ENCODE measurements at regions not wholly inside any gene's neighbourhood (a gene's known extent, or its start where the extent isn't known, plus 50 kb on each side); places are given as distances from the start of the nearest gene placed in this dataset.

DNA sequence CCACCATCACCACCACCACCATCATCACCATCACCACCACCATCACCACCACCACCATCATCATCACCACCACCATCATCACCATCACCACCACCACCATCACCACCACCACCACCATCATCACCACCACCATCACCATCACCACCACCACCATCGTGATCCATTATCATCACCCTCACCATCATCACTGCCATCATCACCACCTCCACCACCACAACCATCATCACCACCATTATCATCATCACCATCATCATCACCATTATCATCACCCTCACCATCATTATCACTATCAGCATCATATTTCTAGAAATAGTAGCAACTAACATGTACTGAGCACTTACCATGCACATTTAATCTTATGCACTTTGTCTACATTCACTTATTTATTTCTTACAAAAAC is 94.9 kb downstream of the C16orf95 start:
- DNase-seq: no peak

DNA sequence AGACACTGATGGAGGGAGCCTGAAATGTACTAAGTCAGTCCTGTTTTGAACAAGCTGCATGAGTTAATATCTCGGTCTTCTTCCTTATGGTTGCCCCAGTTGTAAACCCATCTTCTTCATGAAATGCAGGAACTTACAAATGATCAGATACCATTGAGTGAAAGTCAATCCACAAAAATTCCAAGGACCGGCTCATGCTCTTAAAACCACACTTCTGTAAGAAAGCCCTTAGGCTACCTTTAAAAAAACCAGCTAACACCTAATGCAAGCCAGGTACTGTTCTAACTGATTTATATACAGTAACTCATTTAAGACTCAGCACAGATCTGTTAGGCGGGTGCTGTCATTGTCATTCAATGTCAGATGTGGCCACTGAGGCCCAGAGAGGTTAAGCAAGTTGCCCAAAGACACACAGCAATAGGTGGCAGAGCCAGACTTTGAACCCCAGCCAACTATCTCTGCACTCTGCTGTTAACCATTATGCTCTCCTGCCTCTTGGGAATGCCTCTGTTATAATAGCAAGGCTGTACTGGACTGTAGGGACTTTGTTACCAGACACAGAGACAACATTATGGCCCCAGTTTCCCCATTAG is 93.4 kb downstream of the C16orf95 start:
- no peak for DNase-seq

DNA sequence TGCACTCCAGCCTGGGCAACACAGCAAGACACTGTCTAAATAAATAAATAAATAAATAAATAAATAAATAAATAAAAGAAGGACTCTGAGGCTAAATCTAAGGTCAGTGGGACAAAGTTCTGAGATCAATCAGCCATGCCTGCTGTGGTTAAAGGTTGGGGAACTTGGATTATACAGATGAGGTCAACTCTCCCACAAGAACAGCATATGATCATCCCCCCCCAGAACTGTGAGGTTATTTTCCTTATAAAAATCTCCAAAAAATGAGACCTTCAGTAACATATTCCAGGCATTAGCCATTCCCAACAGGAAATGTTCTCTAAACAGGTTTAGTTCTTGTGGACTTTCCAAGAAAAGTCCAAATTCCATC is 90.3 kb downstream of the C16orf95 start:
- no peak for DNase-seq

DNA sequence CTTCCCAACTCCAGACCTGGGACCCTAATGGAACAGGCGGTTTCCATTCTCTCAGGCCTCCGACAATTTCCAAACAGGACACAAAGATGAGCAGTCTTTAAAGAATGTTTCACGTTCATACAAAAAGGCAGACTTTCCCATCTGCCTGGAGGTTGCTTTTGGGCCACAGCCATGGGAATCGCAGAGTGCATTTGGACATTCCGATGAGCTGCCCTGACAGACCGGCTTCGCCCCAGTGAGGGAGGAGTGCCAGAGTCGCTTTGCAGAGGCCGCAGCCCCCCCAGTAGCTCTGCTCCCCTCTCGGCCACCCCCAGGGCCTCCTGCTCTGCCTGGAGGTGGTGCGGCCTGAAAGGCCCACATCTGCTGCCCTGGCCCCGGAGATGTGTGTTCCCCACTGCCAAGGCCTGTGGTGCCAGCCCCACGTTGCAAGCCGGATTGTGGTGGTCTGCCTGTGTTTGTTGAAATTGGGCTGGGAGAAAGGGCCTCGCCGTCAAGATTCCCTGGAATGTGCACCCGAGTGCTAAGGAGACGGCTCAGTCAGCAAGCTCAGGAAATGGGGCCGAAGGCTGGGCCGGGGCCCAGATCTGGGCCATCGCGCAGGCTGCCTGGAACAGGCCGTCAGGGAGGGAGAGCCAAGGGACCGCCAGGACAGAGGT is 89.8 kb downstream of the C16orf95 start:
- DNase-seq: no peak

DNA sequence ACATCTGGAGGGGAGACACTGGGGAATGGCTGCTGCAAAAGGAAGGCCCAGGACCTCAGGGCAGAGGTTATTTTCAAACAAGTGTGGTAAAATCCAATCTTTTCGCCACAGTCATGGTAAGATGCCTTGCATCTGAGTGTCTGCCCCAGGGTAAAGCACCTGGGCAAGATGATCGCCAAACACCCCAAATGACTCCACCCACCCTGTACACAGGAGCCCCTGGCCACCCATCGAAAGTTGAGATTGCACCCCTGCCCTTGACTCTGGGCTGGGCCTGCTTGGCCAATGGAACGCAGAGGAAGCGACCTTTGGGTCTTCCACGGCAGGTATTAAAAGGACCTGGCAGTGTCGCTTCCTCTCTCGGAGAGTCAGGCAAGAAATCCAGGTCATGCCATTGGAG is 88.8 kb downstream of the C16orf95 start:
- DNase-seq: no peak

DNA sequence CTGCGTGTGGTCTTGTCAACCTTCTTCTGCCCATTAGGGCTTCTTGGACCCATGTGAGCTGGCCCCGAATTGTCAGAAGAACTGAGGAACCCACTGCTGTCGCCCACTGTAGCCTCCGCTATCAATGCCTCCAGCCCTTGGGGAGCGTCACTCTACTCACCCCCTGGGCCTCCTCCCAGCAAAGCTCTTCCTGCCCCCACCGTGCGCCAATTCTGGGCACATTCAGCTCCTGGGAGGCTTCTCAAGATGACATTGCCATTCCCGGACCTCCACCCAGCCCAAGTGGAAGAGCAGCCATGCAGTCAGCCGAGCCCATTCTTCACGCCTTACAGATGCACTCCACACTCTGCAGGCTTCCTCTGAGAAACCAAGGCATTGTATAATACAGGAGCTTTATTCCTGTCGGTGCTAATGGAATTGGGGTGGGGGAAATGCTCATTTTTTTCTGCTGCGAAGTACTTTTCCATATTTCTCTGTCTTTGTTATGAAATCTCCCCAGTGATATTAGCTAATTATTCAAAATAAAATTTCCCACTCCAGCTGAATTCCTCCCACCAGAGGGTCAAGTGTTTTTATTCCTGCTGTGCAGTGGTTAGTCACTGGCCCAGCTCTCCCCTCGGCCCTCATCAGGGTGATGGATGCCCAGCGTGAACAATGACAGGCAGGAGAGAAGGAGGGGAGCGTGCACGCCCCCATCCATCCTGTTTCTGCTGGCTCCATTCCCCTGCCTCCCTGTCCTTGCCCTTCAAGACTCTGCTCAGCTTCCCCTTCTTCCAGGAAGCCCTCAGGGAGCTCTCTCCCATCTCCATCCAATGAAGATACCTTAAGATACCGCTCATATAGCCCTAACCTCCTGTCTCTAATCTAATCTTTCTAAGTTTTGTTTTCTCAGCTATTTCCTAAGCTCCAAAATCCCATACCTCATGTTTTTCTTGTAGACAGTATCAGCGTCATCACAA is 87.7 kb downstream of the C16orf95 start:
- DNase-seq: no peak

DNA sequence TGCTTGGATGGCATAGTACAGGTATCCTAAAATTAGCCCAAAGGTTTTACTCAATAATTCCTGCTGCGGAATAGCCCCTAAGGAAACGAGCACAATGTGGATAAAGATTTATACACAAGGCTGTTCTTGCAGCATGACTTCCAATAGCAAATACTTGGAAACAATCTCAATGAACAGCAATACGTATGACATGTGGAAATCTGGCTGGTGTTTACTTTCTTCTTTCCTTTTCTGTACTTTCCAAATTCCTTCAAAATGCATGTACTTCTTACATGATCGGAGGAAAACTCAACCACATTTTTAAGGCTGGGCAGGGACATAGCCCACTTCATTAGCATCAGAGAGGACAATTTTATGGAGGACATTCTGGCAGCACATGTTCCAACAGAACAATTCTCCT is 86.6 kb downstream of the C16orf95 start:
- DNase-seq: no peak

DNA sequence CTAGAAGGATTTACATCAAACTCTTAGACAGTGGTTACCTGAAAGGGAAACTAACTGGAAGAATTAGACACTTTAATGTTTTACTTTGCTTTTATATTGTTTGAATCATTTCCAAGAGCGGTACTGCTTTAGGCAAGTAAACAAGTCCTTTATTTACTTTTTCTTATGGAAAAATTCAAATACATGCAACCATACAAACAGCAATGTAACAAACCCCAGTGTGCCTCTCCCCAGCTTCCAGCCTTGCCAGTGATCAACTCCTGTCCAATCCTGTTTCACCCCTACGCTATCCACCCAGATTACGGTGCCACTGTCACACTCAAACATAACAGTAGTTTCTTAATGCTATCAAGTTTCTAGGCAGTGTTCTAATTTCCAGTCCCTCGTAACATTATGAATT is 85.9 kb downstream of the C16orf95 start:
- no peak for DNase-seq

DNA sequence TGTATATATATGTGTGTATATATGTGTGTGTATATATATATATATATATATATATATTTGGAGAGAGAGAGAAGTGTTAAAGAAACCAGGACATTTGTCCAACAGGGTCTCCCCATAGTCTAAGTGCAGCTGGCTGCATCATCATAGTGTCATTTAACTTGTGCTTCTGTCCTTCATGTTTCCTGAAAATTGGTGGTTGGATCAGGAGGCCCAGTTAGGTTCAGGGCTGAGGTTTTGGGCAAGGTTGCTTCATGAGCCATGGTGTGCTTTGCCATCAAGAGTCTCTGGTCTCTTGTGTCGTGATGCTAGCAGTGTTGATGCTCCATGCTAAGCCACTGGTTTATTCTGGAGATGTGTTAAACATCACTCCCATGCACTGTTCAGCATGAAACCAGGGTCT is 85.3 kb downstream of the C16orf95 start:
- DNase-seq: no peak

DNA sequence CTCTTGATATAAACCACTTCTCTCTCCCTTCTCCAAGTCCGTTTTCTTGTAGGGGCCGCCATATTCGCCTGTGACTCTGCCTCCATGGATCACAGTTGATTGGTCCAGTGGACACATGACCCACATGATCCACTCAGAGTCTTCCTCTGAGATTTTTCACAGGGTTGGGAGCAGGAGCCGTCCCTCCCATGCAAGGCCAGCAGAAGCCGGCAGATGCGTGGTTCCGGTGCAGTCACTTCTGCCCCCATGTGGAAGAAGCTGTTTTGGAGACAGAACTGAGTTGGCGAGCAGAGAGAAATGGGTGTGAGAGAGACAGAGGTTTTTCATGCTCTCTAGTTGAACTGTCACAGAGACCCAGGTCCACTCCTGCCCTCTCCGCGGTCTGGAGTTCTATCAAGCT is 83.3 kb downstream of the C16orf95 start:
- DNase-seq: no peak

DNA sequence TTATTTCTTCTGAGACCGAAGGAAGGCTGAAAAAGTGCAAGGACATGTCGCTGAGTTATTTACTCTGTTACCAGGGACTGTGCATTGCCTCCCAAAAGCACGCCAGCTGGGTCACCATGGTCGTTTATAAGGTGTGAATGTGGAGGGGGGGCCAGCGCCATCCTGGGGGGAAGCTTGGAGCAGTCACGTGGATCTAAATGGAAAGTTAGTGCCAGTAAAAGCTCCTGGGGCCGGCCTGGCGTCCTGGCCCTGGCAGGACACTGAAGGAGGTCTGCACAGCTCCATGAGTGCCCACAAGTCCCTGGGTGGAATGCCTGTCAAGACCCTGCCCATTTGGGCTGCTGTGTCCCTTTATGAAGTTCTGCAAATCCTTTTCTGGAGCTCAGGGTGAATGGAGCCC is 82.6 kb downstream of the C16orf95 start:
- no peak for DNase-seq

DNA sequence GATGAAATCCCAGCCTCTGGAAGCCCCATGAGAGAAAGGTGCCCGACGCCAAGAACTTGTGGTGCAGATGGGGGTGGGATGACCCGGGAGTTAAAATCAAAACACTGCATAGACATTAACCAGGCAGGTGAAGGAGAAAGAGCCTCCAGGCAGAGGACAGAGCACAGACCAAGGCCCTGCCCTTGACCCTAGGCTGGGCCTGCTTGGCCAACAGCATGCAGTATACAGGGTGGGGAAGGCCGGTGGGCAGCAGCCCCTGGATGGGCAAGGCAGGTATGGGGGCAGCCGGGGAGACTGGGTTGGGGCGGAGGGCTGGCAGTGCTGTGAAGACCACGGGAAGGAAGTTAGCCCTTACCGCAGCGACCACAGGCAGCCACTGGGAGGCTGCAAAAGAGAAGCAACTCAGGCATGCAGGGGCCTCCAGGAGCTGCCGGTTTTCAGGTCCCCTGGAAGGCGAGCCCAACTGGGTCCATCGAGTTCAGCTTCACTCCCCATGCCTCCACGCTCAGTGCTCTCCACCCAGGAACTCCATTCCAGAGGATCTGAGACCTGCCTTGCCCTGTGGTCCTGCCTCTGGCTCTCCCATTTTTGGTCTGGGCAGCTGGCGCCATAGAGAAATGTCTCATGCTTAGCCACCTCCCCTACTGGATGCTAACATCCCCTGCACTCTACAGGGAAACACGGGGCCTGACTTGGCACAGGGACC is 81.2 kb downstream of the C16orf95 start:
- no peak for DNase-seq

DNA sequence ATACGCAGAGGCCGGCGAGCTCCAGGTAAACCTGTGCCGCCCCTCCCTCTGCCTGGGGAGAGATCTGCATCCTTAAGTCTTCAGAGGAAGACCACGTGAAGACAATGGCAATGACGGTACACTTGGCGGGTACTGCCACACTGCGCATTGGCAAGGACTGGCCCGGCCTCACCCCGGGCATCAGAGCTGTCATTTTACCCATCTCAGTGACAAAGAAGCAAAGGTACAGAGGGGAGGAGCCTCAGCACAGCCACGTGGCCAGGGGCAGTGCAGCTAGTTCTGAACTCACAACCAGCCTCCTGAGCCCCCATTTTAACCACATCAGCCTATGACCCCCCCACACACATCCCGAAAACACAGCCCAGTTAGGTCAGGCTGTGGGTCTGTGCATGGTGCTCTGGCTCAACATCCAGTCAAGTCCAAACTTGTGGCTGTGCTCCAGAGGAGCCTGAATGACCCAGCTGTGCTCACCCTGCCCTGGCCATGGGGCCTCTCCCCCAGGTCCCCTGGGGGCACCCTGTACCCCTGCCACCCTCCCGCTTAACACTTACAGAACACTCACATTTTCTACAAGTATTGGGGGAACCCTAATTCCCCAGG is 80.6 kb downstream of the C16orf95 start:
- DNase-seq: no peak

DNA sequence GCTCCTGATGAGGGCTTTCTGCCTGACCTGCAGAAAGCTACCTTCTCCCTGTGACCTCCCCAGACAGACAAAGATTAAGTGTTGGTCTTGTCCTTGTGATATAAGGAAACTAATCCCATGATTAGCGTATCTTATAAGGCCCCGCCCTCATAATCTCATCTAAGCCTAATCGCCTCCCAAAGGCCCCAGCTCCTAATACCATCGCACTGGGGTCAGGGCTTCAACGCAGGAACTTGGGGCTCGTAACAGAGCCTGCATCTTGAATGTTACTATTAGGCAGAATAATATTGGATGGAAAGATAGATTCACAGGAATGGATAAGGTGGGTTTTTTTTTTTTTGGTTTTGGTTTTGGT is 78.9 kb downstream of the C16orf95 start:
- DNase-seq: no peak

DNA sequence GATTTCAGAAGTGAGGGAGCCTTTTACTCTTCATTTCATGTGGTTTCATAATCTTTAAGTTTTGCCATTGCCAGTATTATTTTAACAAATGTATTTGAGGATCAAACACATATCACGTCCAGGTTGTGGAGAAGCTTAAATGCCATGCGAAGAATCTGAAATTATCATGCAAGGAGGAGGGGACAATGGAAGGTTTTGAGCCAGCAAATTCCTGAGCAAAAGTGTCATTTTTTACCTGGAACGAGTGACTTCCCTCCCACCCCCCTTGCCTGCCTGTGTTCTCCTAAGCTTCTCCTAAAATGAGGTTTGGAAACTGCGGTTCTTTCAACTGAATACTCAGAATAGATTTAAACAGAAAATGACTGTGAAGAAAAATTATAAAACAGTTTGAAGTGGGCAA is 77.6 kb downstream of the C16orf95 start:
- no peak for DNase-seq

DNA sequence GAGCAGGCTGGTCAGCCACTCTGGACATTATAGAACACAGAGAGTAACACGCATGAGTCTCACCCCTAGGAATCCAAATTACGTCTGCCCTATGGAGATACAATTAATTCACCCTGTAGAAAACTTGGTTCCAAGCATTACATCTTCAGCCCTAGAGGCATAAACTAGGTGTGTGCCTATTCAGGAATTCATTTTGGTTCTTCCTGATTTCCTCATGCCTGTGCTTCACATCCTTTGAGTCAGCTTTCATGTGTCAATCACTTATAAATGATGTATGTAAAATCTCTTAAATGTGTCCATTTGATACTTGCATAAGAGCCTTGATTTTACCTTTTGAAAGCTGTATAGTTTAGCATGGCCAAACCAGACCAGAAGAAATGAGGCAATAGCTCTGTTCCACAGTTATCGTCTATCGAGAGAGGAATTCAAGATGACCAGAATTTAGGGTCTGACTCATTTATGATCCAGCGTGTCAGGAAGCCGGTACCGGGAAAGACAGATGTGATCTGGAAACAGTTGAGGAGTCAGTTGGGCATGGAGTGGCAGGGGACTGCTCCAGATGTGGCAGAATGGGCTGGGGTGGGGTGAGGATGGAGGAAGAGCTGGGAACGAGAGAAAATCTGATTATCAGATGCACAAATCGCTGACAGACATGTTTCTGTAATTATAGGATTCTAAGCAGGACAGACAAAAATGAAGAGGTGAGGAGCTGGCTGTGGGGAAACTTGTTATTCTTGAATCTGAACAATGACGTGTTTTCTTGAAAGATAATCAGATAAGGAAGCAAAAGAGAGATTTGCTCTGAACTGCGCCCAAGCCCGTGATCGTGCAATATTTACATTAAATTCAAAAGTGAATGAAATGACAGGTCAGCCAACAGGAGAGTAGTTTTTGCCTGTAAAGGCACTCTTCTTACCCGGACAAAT is 76.7 kb downstream of the C16orf95 start:
- no peak for DNase-seq

DNA sequence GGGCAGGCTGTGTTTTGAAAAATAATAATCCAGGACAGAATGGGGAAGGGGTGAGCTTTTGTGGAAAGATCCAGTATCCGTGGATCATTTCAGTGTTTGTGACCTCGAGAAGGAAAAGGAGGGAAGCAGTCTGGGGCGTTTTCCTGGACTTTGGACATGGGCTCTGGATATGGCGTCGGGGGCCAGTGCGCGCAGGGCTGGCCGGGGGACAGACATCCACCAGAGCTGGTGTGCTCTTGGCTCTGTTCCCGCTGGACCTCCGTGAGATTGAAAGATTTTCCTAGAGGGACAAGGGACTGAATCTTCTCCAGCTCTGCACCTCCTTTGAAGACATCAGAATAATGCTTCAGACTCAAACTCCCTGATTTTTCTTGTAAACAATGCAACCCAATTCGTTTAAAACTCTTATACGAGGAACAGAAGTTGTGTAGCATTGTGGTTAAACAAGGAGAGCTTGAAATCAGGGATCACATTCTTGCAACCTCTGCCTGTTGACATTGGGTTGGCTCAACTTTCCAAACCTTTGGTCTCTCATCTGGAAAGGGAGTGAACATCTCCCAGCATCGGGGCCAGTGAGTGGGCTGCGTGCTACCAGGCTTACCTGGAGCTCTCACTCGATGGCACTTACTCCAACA is 75.9 kb downstream of the C16orf95 start:
- DNase-seq: no peak

DNA sequence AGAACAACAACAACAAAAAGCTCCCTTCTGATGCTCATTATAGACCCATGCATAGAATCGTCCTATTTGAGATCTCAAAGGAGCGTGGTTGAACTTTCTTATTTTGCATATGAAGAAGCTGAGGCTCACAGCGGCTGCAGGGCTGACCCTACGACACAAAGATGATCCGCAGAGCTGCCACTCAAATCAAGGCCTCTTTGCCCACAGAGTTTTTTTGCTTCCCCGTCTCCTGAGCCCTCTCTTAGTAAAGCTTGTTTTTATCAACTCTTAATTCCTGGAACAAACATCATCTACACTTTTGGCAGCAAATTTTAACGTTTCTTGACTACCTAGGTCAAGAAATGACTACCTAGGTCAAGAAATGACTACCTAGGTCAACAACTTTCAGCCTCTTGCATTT is 73.7 kb downstream of the C16orf95 start:
- no peak for DNase-seq

DNA sequence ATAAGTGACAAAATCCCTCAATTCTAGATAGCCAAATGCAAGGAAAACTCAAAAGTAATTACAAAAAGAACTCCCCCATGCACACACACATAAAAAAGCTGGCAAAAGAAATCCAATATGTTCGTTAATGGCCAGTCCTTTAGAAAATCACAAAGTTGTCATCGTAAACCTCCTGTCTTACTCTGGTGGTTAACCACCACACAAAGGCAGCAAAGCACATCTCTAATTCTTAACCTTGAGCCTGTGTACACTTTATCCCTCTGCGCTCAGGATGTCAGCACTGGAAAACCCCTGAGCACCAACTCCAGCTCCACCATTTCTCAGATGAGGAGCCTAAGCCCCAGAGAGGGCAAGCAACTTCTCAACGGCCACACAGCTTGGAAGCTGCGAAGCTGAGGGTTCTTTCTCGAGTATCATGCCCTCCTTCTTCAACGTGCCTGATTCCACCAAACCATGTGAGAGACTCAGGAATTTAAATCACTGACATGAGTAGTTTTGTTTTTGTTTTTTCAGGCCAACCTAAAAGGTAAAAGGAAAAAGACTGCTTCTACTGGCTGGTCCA is 72.5 kb downstream of the C16orf95 start:
- DNase-seq: no peak

DNA sequence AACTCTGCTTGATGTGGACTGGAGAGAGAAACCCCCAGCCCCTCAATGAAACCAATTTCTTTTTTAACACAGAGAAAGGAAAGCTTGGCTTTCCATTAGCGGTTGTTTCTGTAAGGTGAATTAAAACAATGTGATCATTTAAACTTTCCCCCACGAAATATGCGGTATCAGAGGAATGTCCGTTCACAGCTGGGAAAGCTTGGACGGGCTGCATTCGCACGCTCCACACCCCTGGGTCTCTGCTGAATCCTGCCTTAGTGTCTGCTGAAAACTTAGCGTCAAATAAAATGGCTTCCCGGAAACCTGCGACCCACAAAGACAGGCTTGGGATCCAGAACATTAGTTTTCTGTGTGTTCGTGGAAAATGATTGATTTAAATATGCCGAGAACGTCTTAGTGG is 71.7 kb downstream of the C16orf95 start:
- no peak for DNase-seq
